ENCODE measurements at regions not wholly inside any gene's neighbourhood (a gene's known extent, or its start where the extent isn't known, plus 50 kb on each side); places are given as distances from the start of the nearest gene placed in this dataset.
A peak's percentile ranks its signal among the peaks of the same experiment; 100 is the strongest.

DNA sequence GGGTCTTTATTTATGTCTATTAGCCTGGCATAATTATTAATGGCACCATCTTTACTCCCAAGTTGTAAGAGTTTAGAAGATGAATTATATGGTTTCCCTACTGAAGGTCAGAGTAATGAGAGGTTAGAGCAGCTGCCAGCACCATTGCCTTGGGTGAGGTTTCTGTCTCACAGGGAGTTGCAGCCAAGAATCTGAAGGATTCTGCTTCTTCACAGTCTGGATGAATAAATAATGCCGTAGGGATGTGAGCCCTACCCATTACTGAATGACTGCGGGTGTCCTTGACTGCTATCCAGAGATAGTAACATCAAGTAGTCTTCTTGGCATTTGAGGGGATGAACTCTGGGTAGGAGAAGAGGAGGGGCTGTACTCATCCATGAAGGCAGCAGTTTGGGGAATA, 52.8 kb upstream of the SMIM36 start:
- H2BK20ac ChIP-seq (ENCODE audit: low read length) = no peak overlapping the region
- H3K27ac ChIP-seq (ENCODE audit: low read depth, low read length) = no peak overlapping the region
- no peak overlapping the region for H3K14ac ChIP-seq (ENCODE audit: insufficient read length)
- no peaks in the 10 kb centered on the region for H3K9me3 ChIP-seq (ENCODE audit: insufficient read depth in 2 of 2, low read depth in 1 of 2, low read length in 1 of 2)
- H3K9ac ChIP-seq (replicated peaks in 1 of 4; ENCODE audit: extremely low read depth in 1 of 4, low read depth in 3 of 4, low read length in 3 of 4) = no peak overlapping the region
- H3K4me2 ChIP-seq (ENCODE audit: insufficient read depth in 1 of 2, low read depth in 2 of 2, low read length in 2 of 2) = no peak overlapping the region
- no peak overlapping the region for H3K4ac ChIP-seq (replicated peaks; ENCODE audit: insufficient read length, low read depth, low read length)
- ChIA-PET CTCF (ENCODE audit: partially characterized antibody) (interaction anchor here (1.4 kb wide), 1 partner anchor 37 kb away, joined by 6 read pairs; no protein-coding TSS in a partner anchor), POLR2A (ENCODE audit: partially characterized antibody) (no interaction called here)
- no peak overlapping the region for H2BK15ac ChIP-seq (ENCODE audit: low read length)
- FAIRE-seq (no peak), DNase-seq (ENCODE audit: low read depth in 1 of 2, low spot score in 2 of 2) (no peak)
- no peaks in the 10 kb centered on the region for H4K20me1 ChIP-seq (replicated peaks in 1 of 2; ENCODE audit: control insufficient read depth in 1 of 2, insufficient read depth in 2 of 2, low read length in 2 of 2)
- H2AK5ac ChIP-seq (ENCODE audit: low read depth, low read length) = no peak overlapping the region
- no peak overlapping the region for H3K56ac ChIP-seq (replicated peaks; ENCODE audit: insufficient read length, low read depth, low read length)
- H2BK12ac ChIP-seq (ENCODE audit: low read depth, low read length) = no peak overlapping the region
- H2AFZ ChIP-seq (ENCODE audit: low read length) = 0 out of 2 replicates have a peak overlapping the region, but pooled peaks have one; percentile 62
- no peaks in the 10 kb centered on the region for H3K79me1 ChIP-seq (ENCODE audit: low read depth, low read length)
- no peak overlapping the region for H4K8ac ChIP-seq (ENCODE audit: extremely low read depth, insufficient read depth, low read length)
- H3K4me3 ChIP-seq (ENCODE audit: extremely low read depth in 1 of 4, insufficient read depth in 2 of 4, low read depth in 3 of 4, low read length in 4 of 4) = no peak overlapping the region
- no peaks in the 10 kb centered on the region for H3K36me3 ChIP-seq (ENCODE audit: control insufficient read depth in 2 of 4, insufficient read depth in 4 of 4, low read length in 3 of 4)
- no peaks in the 10 kb centered on the region for H3K79me2 ChIP-seq (ENCODE audit: control insufficient read depth in 1 of 2, insufficient read depth in 2 of 2, low read length in 2 of 2)
- 91% methylated on average over 2 of the region's 2 CpGs; no CpG with 5 or more reads in 1 of the 2 experiments for WGBS, 2 experiments (ENCODE audit: extremely low coverage in 1 of 2, insufficient coverage in 1 of 2, insufficient read length in 1 of 2, insufficient replicate concordance in 2 of 2, low coverage in 1 of 2, low lambda C conversion rate in 2 of 2, missing lambda C conversion rate in 1 of 2)
- H4K91ac ChIP-seq (replicated peaks; ENCODE audit: insufficient read length, low read length) = no peak overlapping the region
- H3K4me1 ChIP-seq (replicated peaks in 1 of 4; ENCODE audit: control insufficient read depth in 3 of 4, insufficient read depth in 4 of 4, low read length in 3 of 4) = peaks cover 0 to 9% (median 5%) of the 10 kb centered on the region in 4 experiments; a peak in 4 of 7 replicates
- H3K27me3 ChIP-seq (replicated peaks in 1 of 4; ENCODE audit: control insufficient read depth in 3 of 4, extremely low read depth in 1 of 4, insufficient read depth in 3 of 4, low read length in 3 of 4) = no peaks in the 10 kb centered on the region
- no peak overlapping the region for H3K23ac ChIP-seq (ENCODE audit: insufficient read length)
- no peak overlapping the region for H3K18ac ChIP-seq (ENCODE audit: extremely low read depth, low read length)
- no peaks in the 10 kb centered on the region for H3K23me2 ChIP-seq (ENCODE audit: low read depth, low read length)
- no peak overlapping the region for H4K5ac ChIP-seq (ENCODE audit: insufficient read length, low read depth, low read length)
- H2BK120ac ChIP-seq (replicated peaks; ENCODE audit: low read depth, low read length) = no peak overlapping the region
- H2BK5ac ChIP-seq (ENCODE audit: low read depth, low read length) = no peak overlapping the region
- TF ChIP-seq TBP (IDR thresholded peaks at IDR 0.05; ENCODE audit: low read depth, low read length) = no peak
- no peak for TF ChIP-seq EZH2 (IDR thresholded peaks at IDR 0.05; ENCODE audit: low read depth, low read length, severe bottlenecking)
- TF ChIP-seq TAF7 (optimal IDR thresholded peaks at IDR 0.05; ENCODE audit: borderline replicate concordance, low read depth, low read length) = no peak
- no peak for TF ChIP-seq GABPA (IDR thresholded peaks at IDR 0.05; ENCODE audit: borderline replicate concordance, insufficient read depth, low read length)
- TF ChIP-seq CTBP2 (IDR thresholded peaks at IDR 0.05; ENCODE audit: borderline replicate concordance, insufficient read depth, insufficient read length, low read length) = no peak
- TF ChIP-seq SUZ12 (IDR thresholded peaks at IDR 0.05; ENCODE audit: low read length) = no peak
- TF ChIP-seq RXRA (IDR thresholded peaks at IDR 0.05; ENCODE audit: insufficient read depth, low read depth, low read length) = no peak

Data from H1 (cell line).